Left kidney (tissue), 1 donor: ENCODE measurements at regions not wholly inside any gene's neighbourhood (a gene's known extent, or its start where the extent isn't known, plus 50 kb on each side); places are given as distances from the start of the nearest gene placed in this dataset.

ENCODE experiments used
- DNase-seq: peaks from one replicate; pipeline ENCODE4 v3.0.0-alpha.2; 2013

DNA sequence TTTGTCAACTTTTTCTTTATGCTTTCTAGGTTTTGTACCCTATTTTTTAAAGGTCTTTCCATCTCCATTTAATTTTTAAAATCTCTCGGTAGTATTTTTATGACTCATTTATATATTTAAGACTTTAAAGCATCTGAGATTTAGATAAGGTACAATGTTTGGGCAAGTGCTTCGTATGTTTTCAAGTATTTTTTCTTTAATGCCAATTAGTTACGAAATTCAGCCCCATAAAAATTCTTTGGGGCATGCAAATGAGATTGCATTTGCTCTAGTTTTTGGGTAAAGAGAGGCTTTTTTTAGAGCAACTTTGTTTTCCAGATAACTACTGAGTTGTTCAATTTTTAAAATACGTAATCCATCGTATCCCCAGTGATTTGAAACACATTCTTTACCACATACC is 65.3 kb upstream of the CRHR1 start:
- DNase-seq = no peak

DNA sequence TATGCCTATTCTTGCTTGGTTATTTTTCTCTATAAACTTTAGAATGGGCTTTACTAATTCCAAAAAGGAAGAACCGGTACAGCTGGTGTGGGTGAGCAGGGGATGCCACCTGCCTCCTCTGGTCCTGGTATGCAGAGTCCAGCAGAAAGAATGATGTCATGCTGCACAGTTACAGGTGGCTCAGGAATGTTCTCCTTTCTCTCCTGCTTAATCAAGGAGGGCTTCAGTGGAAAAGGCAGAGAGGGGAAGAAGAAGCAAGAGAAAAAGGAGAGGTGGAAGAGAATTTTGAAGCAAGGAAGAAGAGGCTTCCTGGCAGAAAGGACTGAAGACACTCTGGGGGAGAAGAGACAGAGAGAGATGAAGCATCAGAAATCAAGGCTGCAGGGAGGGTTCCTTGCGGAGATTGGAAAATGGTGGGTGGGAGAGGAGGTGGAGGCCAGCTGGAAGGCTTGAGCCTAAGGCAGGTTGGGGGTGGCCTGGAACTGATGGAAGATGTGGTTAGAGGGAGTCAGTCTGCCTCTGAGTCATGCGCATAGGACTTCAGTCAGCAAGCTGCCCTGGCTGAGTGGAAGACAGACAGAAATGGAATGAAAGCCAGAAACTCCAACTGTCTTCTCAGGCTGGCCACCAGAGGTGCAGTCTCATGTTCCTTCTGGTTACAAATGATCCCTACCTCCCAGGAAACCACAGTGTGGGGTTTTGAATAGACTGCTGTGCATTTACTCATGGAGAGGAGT is 64.6 kb upstream of the CRHR1 start:
- DNase-seq = no peak

DNA sequence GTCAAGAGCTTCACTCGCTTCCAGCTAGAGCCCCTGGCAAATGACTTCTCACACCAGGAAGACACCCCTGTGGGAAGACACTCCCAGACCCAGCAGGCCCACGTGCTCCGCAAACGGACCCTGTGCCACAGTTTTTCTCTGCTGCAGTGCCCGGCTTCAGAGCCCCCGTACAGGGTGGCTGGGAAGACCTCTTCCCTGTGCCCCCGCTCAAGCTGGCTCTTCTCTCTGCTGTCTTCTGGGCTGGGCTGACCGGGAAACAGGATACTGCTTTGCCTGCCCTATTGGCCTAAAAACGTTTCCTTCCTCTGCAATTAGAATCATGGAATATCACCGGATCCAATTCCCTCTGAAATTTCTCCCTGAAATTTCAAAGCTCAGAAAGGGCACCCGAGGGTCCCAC is 63.7 kb upstream of the CRHR1 start:
- DNase-seq = no peak

DNA sequence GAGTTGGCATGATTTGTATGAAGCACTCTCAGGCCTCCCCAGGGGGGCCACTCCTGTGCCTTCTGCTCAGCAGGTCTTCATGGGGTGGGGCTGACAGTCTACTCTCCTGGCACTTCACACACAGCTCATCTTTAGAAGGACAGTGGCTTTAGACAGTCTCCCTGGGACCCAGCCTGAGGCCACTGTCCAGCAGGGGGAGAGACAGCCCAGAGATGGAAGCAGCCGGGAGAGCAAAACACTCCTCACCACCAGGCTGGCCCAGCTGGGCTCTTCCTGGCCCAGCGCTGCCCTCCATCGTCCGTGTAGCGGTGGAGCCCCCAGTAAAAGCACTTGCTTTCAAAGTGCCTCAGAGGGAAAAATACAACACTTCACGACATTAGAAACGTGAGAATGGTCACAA is 62.0 kb upstream of the CRHR1 start:
- no peak for DNase-seq

DNA sequence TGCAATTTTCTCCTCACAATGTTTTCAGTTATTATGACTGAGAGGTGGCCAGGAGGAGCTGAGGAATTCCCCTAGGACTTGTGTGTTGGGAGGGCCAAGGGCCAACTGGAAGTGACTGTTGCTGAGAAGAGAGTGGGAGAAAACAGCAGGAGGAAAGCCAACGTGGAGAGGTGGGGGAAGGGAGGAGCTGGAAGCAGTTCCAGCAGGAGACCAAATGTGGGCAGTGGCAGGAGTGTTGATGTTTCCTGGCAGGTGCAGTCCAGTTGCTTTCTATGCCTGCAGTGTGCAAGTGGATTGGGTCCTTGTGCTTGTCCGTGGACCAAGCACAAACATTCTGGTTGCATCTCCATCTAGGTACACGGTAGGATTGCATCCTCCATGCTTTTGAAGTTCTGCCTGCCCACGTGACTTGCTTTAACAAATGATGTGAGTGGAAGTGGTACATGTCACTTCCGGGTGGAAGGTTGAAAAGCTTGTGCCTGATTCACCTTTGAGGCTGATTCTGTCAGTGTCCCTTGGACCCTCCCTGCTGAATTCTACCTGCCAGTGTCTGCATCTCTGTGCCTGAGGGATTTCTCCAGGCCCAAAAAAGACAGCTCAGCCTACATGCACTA is 54.7 kb upstream of the CRHR1 start:
- no peak for DNase-seq

DNA sequence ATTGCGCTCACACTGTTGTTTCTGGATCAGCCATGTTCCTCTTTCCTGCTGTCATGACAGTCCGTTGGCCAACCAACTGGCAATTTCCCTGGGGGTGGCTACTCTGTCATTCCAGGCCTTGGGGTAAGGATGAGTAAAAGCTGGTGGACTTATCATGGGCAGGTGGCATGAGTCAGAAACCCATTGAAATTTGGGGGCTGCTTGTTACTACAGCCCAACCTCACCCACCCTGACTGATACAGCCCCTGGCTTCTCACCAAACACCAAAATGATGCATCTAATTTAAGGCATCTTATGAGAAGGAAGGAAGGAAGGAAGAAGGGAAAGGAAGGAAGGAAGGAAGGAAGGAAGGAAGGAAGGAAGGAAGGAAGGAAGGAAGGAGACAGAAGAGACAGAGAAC is 53.9 kb upstream of the CRHR1 start:
- DNase-seq = no peak

DNA sequence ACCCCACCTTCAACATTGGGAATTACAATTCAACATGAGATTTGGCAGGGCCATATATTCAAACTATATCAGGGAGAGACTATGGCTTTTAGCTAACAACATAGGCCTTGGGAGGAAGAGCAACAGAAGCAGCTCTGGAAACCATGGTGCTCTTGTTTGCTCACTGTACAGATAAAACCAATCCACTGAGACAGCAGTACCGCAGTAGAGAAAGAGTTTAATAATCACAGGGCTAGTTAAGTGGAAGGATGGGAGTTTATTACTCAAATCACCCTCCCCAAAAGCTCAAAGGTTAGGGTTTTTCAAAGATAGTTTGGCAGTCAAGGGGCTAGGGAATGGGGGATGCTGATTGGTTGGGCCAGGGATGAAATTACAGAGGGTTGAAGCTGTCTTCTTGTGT is 52.7 kb upstream of the CRHR1 start:
- no peak for DNase-seq

DNA sequence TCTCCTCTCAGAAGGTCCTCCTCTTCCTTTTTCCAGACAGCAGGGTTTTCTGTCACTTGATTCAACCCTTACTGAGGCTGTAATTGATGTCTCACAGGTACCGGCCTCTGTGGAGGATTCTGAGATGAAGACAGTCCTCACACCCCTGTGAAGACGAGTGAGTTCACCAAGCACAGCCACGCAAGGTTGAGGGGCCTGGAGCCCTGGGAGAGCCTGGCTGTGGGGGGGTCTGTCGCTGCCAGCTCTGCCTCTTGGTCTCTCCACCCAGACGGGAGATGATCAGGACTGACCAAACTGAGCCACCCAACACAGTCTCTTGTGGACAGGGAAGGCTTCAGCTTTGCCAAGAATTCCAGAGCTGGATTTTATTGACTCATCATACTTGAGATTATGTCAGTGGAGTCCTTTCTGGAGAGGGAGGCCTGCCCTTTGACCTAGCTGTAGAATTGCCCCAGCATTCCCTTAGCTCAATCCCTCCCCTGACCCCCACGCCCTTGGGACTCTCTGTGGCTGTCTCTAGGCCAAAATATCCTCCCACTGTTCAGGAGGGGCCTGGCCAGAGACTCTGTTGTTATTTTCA is 51.1 kb upstream of the CRHR1 start:
- no peak for DNase-seq

DNA sequence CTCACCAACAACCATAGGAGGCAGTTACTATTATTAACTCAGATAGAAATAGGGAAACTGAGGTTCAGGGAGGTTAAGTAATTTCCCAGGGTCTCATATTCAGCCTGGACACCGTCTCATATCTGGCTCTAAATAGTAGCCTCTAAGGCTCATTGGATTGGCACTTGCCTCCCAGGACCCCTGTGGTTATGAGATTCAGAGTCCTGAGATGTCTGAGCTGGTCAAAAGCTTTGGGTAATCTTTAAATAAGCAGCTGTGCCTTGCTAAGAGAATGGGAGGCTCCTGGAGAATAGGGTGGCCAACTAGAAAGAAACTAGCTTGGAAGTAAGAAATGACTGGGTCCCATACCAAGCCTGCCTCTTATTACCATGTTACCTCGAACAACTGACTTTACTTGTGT is 50.3 kb upstream of the CRHR1 start:
- no peak for DNase-seq
